Activated CD4-positive, alpha-beta T cell treated with anti-CD3 and anti-CD28 coated beads for 36 hours (primary cell): ENCODE measurements at regions not wholly inside any gene's neighbourhood (a gene's known extent, or its start where the extent isn't known, plus 50 kb on each side); places are given as distances from the start of the nearest gene placed in this dataset.

Experiments used
- ATAC-seq: fragments of 200-7000 bp; cut with Tn5 transposase; one replicate; pipeline ENCODE4 v1.10.0; 2021; ENCODE audit warnings: mild to moderate bottlenecking, moderate library complexity
- CTCF ChIA-PET: fragments of 350-600 bp; sonication (Branson Sonifier 250); formaldehyde crosslinking; loops from one replicate; lab custom pipeline; 2021; ENCODE audit warnings: antibody characterized with exemption; lab: Charles Lee
- POLR2A ChIA-PET: fragments of 350-600 bp; sonication (Branson Sonifier 250); formaldehyde crosslinking; loops from one replicate; lab custom pipeline; 2021; ENCODE audit warnings: antibody characterized with exemption, inconsistent platforms; lab: Charles Lee
- DNase-seq: peaks from one replicate; pipeline ENCODE4 v3.0.0-alpha.2; 2020
- H3K27ac Mint-ChIP-seq: one replicate; pipeline ENCODE4 v1.8.0; 2021; ENCODE audit warnings: mixed read lengths
- H3K27me3 Mint-ChIP-seq: one replicate; pipeline ENCODE4 v1.8.0; 2021; ENCODE audit warnings: mixed read lengths
- H3K36me3 Mint-ChIP-seq: one replicate; pipeline ENCODE4 v1.8.0; 2021; ENCODE audit warnings: low read depth, mixed read lengths
- H3K4me1 Mint-ChIP-seq: one replicate; pipeline ENCODE4 v1.8.0; 2021; ENCODE audit warnings: mixed read lengths
- H3K4me3 Mint-ChIP-seq: one replicate; pipeline ENCODE4 v1.8.0; 2021; ENCODE audit warnings: mild to moderate bottlenecking, moderate library complexity, mixed read lengths
- H3K9me3 Mint-ChIP-seq: one replicate; pipeline ENCODE4 v1.8.0; 2021; ENCODE audit warnings: low read depth, mixed read lengths
- intact Hi-C, 2 experiments: fragments of 100-400 bp; cut with DNase I in 1 of 2; cut with micrococcal nuclease in 1 of 2; formaldehyde crosslinking; loops; one replicate each; pipeline versions ENCODE4 v1.14.2 to v1.15.1; 2022 to 2024; cut with DNase I, micrococcal nuclease

DNA sequence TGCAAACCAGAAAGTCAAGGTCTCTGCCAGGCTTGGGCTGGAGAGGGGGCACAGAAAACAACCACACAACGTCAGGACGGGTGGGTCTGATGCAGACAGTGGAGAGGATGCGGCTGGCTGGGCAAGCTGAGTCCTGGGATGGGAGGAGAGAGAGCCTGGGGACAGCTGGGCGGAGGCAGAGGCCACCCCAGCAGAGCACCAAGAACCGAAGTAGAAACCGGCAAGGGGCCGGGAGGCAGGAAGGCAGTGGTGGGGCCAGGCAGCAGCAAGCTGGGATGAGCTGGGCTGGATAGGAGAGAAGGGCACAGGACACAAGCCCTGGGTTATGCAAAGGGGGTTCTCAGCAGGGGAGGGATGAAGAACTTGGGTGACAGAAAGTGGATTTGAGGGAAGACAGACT lies 188.2 kb downstream of the SHANK2 start:
- ChIA-PET POLR2A (no interaction called here), CTCF (no interaction called here)

DNA sequence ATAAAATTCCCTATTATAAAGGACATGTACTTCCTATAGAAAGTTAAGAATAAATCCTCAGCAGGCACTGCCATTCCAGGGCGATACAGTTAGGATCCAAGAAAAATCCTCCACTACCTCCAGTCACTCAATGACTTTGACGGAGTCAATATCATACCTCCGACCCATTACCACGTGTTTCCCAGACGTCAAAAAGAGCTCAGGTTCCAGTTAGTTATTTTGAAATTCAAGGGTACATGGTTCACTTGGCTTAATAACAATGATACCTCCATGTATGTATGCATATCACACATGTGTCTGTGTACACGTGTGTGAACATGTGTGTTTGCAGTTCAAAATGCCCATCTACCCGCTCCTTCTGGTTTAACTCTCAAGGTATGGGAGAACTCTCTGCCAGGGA lies 189.2 kb downstream of the SHANK2 start:
- no peak overlapping the region for H3K4me3 Mint-ChIP-seq
- intact Hi-C loops: no loop called here
- no peaks in the 10 kb centered on the region for H3K9me3 Mint-ChIP-seq
- H3K4me1 Mint-ChIP-seq: no peaks in the 10 kb centered on the region
- H3K27ac Mint-ChIP-seq: no peak overlapping the region
- POLR2A ChIA-PET: no interaction called here
- CTCF ChIA-PET: no interaction called here
- DNase-seq: no peak
- no peak for ATAC-seq
- no peaks in the 10 kb centered on the region for H3K36me3 Mint-ChIP-seq
- peaks cover 26% of the 10 kb centered on the region for H3K27me3 Mint-ChIP-seq

More for the DNA sequence above, 188.2 kb downstream of the SHANK2 start:
- no peak overlapping the region for H3K4me3 Mint-ChIP-seq
- ATAC-seq (no peak), DNase-seq (no peak)
- no peaks in the 10 kb centered on the region for H3K36me3 Mint-ChIP-seq
- no peaks in the 10 kb centered on the region for H3K9me3 Mint-ChIP-seq
- peaks cover 25% of the 10 kb centered on the region for H3K27me3 Mint-ChIP-seq
- no peaks in the 10 kb centered on the region for H3K4me1 Mint-ChIP-seq
- H3K27ac Mint-ChIP-seq: no peak overlapping the region
- intact Hi-C loops: no loop called here

DNA sequence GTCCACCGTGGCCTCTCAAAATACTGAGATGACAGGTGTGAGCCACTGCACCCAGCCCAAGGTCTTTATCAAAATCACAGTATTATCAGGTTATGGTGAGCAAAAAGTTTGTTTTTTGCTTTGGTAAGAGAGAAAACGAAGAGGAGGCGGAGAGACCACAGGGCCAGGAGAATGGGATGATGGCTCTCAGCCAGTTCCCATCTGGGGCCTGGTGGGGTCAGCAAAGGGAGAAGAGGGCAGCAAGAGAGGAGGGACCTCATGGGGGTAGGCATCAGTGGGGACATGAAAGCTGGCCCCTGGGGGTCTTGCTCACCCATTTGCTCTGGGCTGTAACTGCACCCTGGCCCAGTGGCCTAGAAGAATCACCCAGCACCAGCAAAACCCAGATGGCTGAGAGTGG lies 190.2 kb downstream of the SHANK2 start:
- no peaks in the 10 kb centered on the region for H3K9me3 Mint-ChIP-seq
- DNase-seq (no peak), ATAC-seq (no peak)
- H3K27ac Mint-ChIP-seq: no peak overlapping the region
- H3K4me3 Mint-ChIP-seq: no peak overlapping the region
- H3K27me3 Mint-ChIP-seq: peaks cover 26% of the 10 kb centered on the region
- intact Hi-C loops: no loop called here
- ChIA-PET POLR2A (no interaction called here), CTCF (interaction anchor here (0.6 kb wide), 1 partner anchor 1922 kb away, joined by 3 read pairs; no protein-coding TSS in a partner anchor)
- H3K36me3 Mint-ChIP-seq: no peaks in the 10 kb centered on the region
- no peaks in the 10 kb centered on the region for H3K4me1 Mint-ChIP-seq

DNA sequence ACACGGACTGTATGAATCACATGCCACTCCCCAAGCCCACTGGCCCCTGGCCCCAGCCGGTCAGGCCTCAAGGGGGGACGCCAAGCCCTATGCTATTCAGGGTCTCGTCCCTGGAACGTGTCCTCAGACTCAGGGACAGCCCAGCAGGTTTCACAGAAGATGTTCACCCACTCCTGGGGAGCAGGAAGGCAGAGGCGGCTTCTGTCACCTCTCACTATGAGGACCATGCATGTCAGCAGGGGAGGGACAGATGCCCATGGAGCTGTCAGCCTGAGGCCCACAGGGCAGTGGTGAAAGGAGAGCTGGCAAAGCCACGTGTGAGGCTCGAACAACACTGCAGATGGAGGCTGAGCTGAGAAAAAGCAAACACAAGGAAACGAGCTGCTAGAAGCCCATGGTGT lies 192.0 kb downstream of the SHANK2 start:
- Mint-ChIP-seq H3K27me3 (peaks cover 26% of the 10 kb centered on the region), H3K36me3 (no peaks in the 10 kb centered on the region), H3K4me1 (no peaks in the 10 kb centered on the region), H3K4me3 (no peak overlapping the region), H3K27ac (no peak overlapping the region), H3K9me3 (no peaks in the 10 kb centered on the region)
- intact Hi-C loops: no loop called here
- no peak for ATAC-seq
- DNase-seq: no peak
- CTCF ChIA-PET: no interaction called here
- POLR2A ChIA-PET: no interaction called here

DNA sequence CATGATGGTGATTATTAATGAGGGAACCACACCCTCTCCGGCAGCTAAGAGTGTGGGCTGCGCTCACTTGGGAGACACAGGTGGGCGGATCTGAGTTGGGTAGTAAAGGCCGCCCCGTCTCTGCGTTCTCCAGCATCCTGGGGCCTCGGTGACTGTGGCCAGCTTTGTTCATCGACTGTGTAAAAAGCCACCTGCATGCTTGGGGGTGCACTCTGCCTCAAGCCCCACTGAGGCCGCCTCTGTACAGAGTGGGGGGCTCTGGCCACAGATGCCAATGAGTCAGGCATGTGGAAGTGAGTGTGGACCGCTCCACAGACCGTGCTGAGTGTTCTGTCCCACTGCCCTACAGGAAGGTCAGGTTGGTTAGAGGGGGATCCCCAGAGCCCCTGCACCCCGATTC lies 192.7 kb downstream of the SHANK2 start:
- Mint-ChIP-seq H3K27me3 (peaks cover 19% of the 10 kb centered on the region), H3K9me3 (no peaks in the 10 kb centered on the region), H3K4me3 (no peak overlapping the region), H3K27ac (no peak overlapping the region), H3K4me1 (no peaks in the 10 kb centered on the region), H3K36me3 (no peaks in the 10 kb centered on the region)
- ChIA-PET CTCF (no interaction called here), POLR2A (no interaction called here)
- no peak for ATAC-seq
- intact Hi-C loops: no loop called here
- no peak for DNase-seq

DNA sequence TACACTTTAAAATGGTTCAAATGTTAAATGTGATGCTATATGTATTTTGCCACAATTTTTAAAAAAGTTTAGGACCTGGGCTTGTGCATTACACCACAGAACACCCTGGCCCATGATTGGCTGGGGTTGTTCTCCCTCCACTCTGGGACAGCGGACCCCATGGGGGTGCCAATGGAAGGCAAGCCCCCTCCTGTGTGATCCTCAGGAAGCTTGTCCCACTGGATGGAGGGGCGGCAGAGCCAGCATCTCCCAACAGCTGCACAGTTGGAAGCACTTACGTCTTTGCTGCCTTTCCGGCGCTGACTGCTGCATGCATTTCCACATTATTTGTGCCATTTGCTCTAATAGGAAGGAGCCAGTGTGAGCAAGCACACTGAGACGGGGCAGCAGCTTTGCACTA lies 196.5 kb downstream of the SHANK2 start:
- no peaks in the 10 kb centered on the region for H3K36me3 Mint-ChIP-seq
- POLR2A ChIA-PET: no interaction called here

More for the DNA sequence above, 196.5 kb downstream of the SHANK2 start:
- Mint-ChIP-seq H3K27me3 (peaks cover 2% of the 10 kb centered on the region), H3K4me3 (no peak overlapping the region), H3K9me3 (no peaks in the 10 kb centered on the region), H3K27ac (no peak overlapping the region), H3K4me1 (no peaks in the 10 kb centered on the region)
- DNase-seq (no peak), ATAC-seq (no peak)
- CTCF ChIA-PET: no interaction called here
- intact Hi-C loops: no loop called here
